NB4 (cell line): ENCODE measurements at regions not wholly inside any gene's neighbourhood (a gene's known extent, or its start where the extent isn't known, plus 50 kb on each side); places are given as distances from the start of the nearest gene placed in this dataset.

Source experiments
- CTCF ChIP-seq: IDR thresholded peaks from one replicate; pipeline ENCODE4 v1.5.1; 2012; ENCODE audit warnings: low read depth, low read length
- MYC ChIP-seq: IDR thresholded peaks from 2 replicates; pipeline ENCODE4 v1.6.1; 2011; ENCODE audit warnings: low read depth, low read length
- POLR2A ChIP-seq: IDR thresholded peaks from 2 replicates; pipeline ENCODE4 v1.6.1; 2011; ENCODE audit warnings: mild to moderate bottlenecking; ENCODE audit not compliant: insufficient read length; ENCODE audit errors: extremely low read depth

- TF ChIP-seq POLR2A, result no peak
- no peak for TF ChIP-seq CTCF
- no peak for TF ChIP-seq MYC
These were observed 439.4 kb upstream of the CWC22 start for GRCh38 chr2:180446492-180446891.
